ENCODE measurements at regions not wholly inside any gene's neighbourhood (a gene's known extent, or its start where the extent isn't known, plus 50 kb on each side); places are given as distances from the start of the nearest gene placed in this dataset.

DNA sequence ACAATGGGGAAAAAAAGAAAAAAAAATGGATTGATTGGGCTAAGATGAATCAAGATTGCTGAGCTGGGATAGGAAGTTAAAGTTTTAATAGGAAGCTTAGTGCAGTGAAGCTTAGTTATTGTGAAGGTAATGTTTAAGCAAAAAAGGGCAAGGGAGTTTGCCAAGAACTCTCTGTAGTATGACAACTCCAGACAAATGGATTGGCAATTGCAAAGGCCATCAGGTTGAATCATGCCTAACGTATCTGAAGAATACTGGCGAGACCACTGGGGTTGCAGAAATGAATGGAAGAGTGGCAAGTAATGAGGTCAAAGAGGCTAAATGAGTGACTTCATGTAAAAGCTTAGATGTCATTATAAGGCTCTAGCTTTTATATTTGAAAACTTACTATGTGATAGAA is 1654.0 kb downstream of the PCDH7 start:
- H3K36me3 Mint-ChIP-seq (ENCODE audit: low read depth), result no peaks in the 10 kb centered on the region
- H3K27me3 Mint-ChIP-seq (ENCODE audit: insufficient read depth), result no peaks in the 10 kb centered on the region; the same call in 1 of the 2 replicates
- no peak for TF ChIP-seq CTCF (IDR thresholded peaks at IDR 0.05)
- H3K27ac Mint-ChIP-seq, result no peak overlapping the region
- H3K4me3 Mint-ChIP-seq, result no peak overlapping the region
- peaks cover 14% of the 10 kb centered on the region for H3K9me3 Mint-ChIP-seq
- DNase-seq, result no peak
- H3K4me1 Mint-ChIP-seq (ENCODE audit: low read depth), result no peaks in the 10 kb centered on the region

DNA sequence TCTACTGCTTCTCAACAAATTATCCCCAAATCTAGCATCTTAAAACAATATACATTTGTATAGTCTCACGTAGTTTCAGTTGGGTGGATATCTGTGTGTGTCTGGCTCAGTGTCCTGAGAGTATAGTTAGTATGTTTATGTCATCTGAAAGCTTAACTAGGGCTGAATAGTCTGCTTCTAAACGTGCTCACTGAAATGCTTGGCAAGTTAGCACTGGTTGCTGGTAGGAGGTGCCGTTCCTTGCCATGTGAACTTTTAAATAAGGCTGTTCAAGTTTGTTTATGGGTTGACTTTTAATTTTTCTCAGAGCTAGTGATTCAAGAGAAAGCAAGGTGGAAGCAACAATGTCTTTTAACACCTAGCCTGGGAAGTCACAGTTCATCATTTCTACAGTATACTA is 1673.6 kb downstream of the PCDH7 start:
- no peak for TF ChIP-seq CTCF (IDR thresholded peaks at IDR 0.05)
- no peak overlapping the region for H3K27ac Mint-ChIP-seq
- no peaks in the 10 kb centered on the region for H3K36me3 Mint-ChIP-seq (ENCODE audit: low read depth)
- H3K27me3 Mint-ChIP-seq (ENCODE audit: insufficient read depth), result no peaks in the 10 kb centered on the region
- H3K9me3 Mint-ChIP-seq, result peaks cover 23% of the 10 kb centered on the region
- no peaks in the 10 kb centered on the region for H3K4me1 Mint-ChIP-seq (ENCODE audit: low read depth)
- no peak for DNase-seq
- H3K4me3 Mint-ChIP-seq, result no peak overlapping the region

- no peak overlapping the region for H3K27ac Mint-ChIP-seq
- no peak overlapping the region for H3K4me3 Mint-ChIP-seq
- no peak for DNase-seq
- TF ChIP-seq CTCF (IDR thresholded peaks at IDR 0.05), result no peak
- no peaks in the 10 kb centered on the region for H3K27me3 Mint-ChIP-seq (ENCODE audit: insufficient read depth)
- no peaks in the 10 kb centered on the region for H3K36me3 Mint-ChIP-seq (ENCODE audit: low read depth)
- H3K4me1 Mint-ChIP-seq (ENCODE audit: low read depth), result no peaks in the 10 kb centered on the region
- peaks cover 18% of the 10 kb centered on the region for H3K9me3 Mint-ChIP-seq
These were observed 1674.1 kb downstream of the PCDH7 start for GRCh38 chr4:32394255-32394654.

- no peaks in the 10 kb centered on the region for H3K36me3 Mint-ChIP-seq (ENCODE audit: low read depth)
- no peaks in the 10 kb centered on the region for H3K4me1 Mint-ChIP-seq (ENCODE audit: low read depth)
- TF ChIP-seq CTCF (IDR thresholded peaks at IDR 0.05), result no peak
- no peak overlapping the region for H3K4me3 Mint-ChIP-seq
- H3K9me3 Mint-ChIP-seq, result peaks cover 17% of the 10 kb centered on the region; the same call in 1 of the 2 replicates
- no peak for DNase-seq
- H3K27me3 Mint-ChIP-seq (ENCODE audit: insufficient read depth), result no peaks in the 10 kb centered on the region
- H3K27ac Mint-ChIP-seq, result no peak overlapping the region
These were observed 1676.4 kb downstream of the PCDH7 start for GRCh38 chr4:32396507-32397070.

- peaks cover 5% of the 10 kb centered on the region for H3K9me3 Mint-ChIP-seq
- no peak for DNase-seq
- H3K27ac Mint-ChIP-seq, result no peak overlapping the region
- no peak overlapping the region for H3K4me3 Mint-ChIP-seq
- no peaks in the 10 kb centered on the region for H3K36me3 Mint-ChIP-seq (ENCODE audit: low read depth)
- TF ChIP-seq CTCF (IDR thresholded peaks at IDR 0.05), result no peak
- H3K4me1 Mint-ChIP-seq (ENCODE audit: low read depth), result no peaks in the 10 kb centered on the region
- H3K27me3 Mint-ChIP-seq (ENCODE audit: insufficient read depth), result no peaks in the 10 kb centered on the region
These were observed 1680.7 kb downstream of the PCDH7 start for GRCh38 chr4:32400870-32401269.

All from HFFc6 (cell line).